ENCODE measurements at regions not wholly inside any gene's neighbourhood (a gene's known extent, or its start where the extent isn't known, plus 50 kb on each side); places are given as distances from the start of the nearest gene placed in this dataset.

DNA sequence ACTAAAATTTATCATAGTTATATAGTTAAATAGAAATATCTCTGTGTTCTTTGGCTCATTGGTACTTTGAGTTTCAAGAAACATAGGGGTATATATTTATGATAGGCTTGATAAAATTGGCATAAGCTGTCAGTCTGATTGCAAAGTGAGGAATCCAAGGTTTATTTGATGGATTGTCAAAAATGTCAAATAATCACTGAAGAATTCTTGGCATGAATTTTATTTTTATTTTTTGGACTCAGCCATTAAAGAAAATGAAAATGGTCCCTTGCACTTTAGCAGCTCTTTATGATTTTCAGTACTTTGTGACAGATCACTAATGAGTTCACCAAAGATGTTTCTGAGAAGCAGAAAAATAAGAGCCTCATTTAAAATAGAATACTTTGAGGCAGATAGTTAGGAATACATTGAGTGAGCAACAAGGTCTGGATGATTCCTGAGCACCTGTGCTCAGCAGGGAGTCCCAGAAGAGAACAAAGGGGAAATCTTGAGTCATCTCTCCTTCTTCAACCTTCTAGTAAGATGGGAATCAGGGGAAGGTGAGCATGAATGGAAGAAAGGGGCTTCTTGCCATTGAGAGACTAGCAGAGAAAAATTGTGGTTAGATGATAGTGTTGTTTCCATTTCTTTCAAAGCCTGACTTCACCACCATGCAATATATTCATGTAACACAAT lies 85.3 kb upstream of the VEPH1 start:
- TF ChIP-seq FOXP2 (optimal IDR thresholded peaks at IDR 0.05; ENCODE audit: borderline replicate concordance, extremely low read depth, extremely low read length, insufficient read depth) (no peak), TAF1 (IDR thresholded peaks at IDR 0.05; ENCODE audit: borderline replicate concordance, insufficient read depth, low read length) (no peak), POLR2AphosphoS5 (IDR thresholded peaks at IDR 0.05; ENCODE audit: low read depth, low read length) (no peak), SIN3A (IDR thresholded peaks at IDR 0.05; ENCODE audit: borderline replicate concordance, insufficient read depth, low read length) (no peak)
- TF ChIP-seq, protein P1, sequence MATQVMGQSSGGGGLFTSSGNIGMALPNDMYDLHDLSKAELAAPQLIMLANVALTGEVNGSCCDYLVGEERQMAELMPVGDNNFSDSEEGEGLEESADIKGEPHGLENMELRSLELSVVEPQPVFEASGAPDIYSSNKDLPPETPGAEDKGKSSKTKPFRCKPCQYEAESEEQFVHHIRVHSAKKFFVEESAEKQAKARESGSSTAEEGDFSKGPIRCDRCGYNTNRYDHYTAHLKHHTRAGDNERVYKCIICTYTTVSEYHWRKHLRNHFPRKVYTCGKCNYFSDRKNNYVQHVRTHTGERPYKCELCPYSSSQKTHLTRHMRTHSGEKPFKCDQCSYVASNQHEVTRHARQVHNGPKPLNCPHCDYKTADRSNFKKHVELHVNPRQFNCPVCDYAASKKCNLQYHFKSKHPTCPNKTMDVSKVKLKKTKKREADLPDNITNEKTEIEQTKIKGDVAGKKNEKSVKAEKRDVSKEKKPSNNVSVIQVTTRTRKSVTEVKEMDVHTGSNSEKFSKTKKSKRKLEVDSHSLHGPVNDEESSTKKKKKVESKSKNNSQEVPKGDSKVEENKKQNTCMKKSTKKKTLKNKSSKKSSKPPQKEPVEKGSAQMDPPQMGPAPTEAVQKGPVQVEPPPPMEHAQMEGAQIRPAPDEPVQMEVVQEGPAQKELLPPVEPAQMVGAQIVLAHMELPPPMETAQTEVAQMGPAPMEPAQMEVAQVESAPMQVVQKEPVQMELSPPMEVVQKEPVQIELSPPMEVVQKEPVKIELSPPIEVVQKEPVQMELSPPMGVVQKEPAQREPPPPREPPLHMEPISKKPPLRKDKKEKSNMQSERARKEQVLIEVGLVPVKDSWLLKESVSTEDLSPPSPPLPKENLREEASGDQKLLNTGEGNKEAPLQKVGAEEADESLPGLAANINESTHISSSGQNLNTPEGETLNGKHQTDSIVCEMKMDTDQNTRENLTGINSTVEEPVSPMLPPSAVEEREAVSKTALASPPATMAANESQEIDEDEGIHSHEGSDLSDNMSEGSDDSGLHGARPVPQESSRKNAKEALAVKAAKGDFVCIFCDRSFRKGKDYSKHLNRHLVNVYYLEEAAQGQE (IDR thresholded peaks at IDR 0.05; ENCODE audit: insufficient read depth in 1 of 2, low read depth in 2 of 2, low read length in 2 of 2), result no peak

DNA sequence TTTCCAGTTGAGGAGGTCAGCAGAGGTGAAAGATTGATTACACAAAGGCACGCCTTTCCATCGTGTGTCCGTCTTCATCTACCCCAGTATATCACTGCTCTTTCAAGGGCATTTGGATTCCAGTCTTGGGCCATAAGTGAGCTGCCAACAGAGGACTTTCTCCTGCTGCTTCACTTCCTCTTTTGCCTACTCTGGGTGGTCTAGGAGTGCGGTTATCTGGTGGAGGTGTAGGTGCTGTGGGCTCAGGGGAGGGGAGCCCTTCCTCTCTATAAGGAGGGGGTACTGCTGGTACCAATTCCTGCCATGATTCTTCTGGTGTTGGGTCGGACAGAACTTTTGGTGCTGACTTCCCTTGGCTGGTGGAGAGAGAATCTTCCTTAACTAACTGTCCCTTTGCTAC lies 83.1 kb upstream of the VEPH1 start:
- TF ChIP-seq SIN3A (IDR thresholded peaks at IDR 0.05; ENCODE audit: borderline replicate concordance, insufficient read depth, low read length) (no peak), TAF1 (IDR thresholded peaks at IDR 0.05; ENCODE audit: borderline replicate concordance, insufficient read depth, low read length) (no peak), POLR2AphosphoS5 (IDR thresholded peaks at IDR 0.05; ENCODE audit: low read depth, low read length) (no peak), FOXP2 (optimal IDR thresholded peaks at IDR 0.05; ENCODE audit: borderline replicate concordance, extremely low read depth, extremely low read length, insufficient read depth) (no peak)
- TF ChIP-seq, protein P1 (IDR thresholded peaks at IDR 0.05; ENCODE audit: insufficient read depth in 1 of 2, low read depth in 2 of 2, low read length in 2 of 2), result no peak

DNA sequence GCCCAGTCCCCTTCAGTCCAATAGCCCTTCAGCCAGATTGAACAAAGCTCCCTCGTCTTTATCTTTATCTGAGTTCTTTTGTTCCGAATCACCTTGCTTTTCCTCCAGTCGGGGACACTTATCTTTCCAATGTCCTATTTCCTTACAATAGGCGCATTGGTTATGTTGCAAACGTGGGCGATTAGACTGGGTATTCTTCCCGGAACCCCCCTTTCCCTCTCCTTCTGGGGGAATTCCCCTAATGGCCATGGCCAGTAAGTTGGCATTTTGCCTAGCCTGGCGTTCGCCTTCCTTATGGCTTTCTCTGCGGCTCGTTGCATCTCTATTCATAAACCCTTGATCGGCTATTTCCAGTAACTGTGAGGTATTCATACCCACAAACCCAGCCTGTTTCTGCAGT lies 82.2 kb upstream of the VEPH1 start:
- no peak for TF ChIP-seq SIN3A (IDR thresholded peaks at IDR 0.05; ENCODE audit: borderline replicate concordance, insufficient read depth, low read length)
- TF ChIP-seq TAF1 (IDR thresholded peaks at IDR 0.05; ENCODE audit: borderline replicate concordance, insufficient read depth, low read length), result no peak
- TF ChIP-seq, protein P1 (IDR thresholded peaks at IDR 0.05; ENCODE audit: insufficient read depth in 1 of 2, low read depth in 2 of 2, low read length in 2 of 2), result no peak
- TF ChIP-seq FOXP2 (optimal IDR thresholded peaks at IDR 0.05; ENCODE audit: borderline replicate concordance, extremely low read depth, extremely low read length, insufficient read depth), result no peak
- no peak for TF ChIP-seq POLR2AphosphoS5 (IDR thresholded peaks at IDR 0.05; ENCODE audit: low read depth, low read length)

DNA sequence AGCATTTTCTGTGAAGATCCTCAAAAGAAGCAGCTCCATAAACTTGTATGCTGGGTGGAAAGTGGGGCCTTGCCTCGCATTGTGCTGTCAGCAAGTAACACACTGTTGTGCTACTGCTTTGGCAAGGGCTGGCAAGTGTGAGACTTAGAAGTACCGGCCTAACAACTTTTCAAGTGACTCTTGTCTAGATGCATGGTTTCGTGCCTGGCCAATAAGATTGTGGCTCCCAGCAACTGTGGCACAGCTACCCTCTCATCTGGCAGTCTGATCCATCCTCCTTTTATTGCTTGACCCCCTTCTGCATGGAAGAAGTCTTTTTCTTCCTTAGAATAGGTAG lies 79.4 kb upstream of the VEPH1 start:
- TF ChIP-seq, protein P1 (IDR thresholded peaks at IDR 0.05; ENCODE audit: insufficient read depth in 1 of 2, low read depth in 2 of 2, low read length in 2 of 2), result no peak
- TF ChIP-seq FOXP2 (optimal IDR thresholded peaks at IDR 0.05; ENCODE audit: borderline replicate concordance, extremely low read depth, extremely low read length, insufficient read depth) (no peak), POLR2AphosphoS5 (IDR thresholded peaks at IDR 0.05; ENCODE audit: low read depth, low read length) (no peak), TAF1 (IDR thresholded peaks at IDR 0.05; ENCODE audit: borderline replicate concordance, insufficient read depth, low read length) (no peak), SIN3A (IDR thresholded peaks at IDR 0.05; ENCODE audit: borderline replicate concordance, insufficient read depth, low read length) (no peak)
